ENCODE measurements at regions not wholly inside any gene's neighbourhood (a gene's known extent, or its start where the extent isn't known, plus 50 kb on each side); places are given as distances from the start of the nearest gene placed in this dataset.

GRCh38 chr10:80985102-80985501, 447.4 kb downstream of the SH2D4B start:
- no peak for TF ChIP-seq RFX5 (IDR thresholded peaks at IDR 0.05; ENCODE audit: low read depth, low read length)
- TF ChIP-seq, protein P1, sequence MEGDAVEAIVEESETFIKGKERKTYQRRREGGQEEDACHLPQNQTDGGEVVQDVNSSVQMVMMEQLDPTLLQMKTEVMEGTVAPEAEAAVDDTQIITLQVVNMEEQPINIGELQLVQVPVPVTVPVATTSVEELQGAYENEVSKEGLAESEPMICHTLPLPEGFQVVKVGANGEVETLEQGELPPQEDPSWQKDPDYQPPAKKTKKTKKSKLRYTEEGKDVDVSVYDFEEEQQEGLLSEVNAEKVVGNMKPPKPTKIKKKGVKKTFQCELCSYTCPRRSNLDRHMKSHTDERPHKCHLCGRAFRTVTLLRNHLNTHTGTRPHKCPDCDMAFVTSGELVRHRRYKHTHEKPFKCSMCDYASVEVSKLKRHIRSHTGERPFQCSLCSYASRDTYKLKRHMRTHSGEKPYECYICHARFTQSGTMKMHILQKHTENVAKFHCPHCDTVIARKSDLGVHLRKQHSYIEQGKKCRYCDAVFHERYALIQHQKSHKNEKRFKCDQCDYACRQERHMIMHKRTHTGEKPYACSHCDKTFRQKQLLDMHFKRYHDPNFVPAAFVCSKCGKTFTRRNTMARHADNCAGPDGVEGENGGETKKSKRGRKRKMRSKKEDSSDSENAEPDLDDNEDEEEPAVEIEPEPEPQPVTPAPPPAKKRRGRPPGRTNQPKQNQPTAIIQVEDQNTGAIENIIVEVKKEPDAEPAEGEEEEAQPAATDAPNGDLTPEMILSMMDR (conservative IDR thresholded peaks at IDR 0.05; ENCODE audit: low read depth, low read length), result no peak
- TF ChIP-seq MAZ (IDR thresholded peaks at IDR 0.05; ENCODE audit: borderline replicate concordance, low read depth, low read length), result no peak
- TF ChIP-seq, protein P2, sequence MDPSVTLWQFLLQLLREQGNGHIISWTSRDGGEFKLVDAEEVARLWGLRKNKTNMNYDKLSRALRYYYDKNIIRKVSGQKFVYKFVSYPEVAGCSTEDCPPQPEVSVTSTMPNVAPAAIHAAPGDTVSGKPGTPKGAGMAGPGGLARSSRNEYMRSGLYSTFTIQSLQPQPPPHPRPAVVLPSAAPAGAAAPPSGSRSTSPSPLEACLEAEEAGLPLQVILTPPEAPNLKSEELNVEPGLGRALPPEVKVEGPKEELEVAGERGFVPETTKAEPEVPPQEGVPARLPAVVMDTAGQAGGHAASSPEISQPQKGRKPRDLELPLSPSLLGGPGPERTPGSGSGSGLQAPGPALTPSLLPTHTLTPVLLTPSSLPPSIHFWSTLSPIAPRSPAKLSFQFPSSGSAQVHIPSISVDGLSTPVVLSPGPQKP (IDR thresholded peaks at IDR 0.05; ENCODE audit: borderline replicate concordance, low read depth, low read length), result no peak
- no peak for TF ChIP-seq POLR2A (IDR thresholded peaks at IDR 0.05; ENCODE audit: low read depth, low read length)
- peak; percentile 9; the same call in 1 of the 2 replicates for TF ChIP-seq NFE2L2 (IDR thresholded peaks at IDR 0.05; ENCODE audit: low read depth, low read length)
- no peak for TF ChIP-seq BHLHE40 (IDR thresholded peaks at IDR 0.05; ENCODE audit: low read depth, low read length)
- TF ChIP-seq SMC3 (IDR thresholded peaks at IDR 0.05; ENCODE audit: low read depth, low read length), result no peak
- no peak for TF ChIP-seq FOS (IDR thresholded peaks at IDR 0.05; ENCODE audit: low read depth, low read length)
- no peak for TF ChIP-seq RAD21 (IDR thresholded peaks at IDR 0.05; ENCODE audit: low read length)

All from IMR-90 (cell line).